Parathyroid adenoma (tissue), 2 donors: ENCODE measurements at regions not wholly inside any gene's neighbourhood (a gene's known extent, or its start where the extent isn't known, plus 50 kb on each side); places are given as distances from the start of the nearest gene placed in this dataset.

Experiments used
- H2AFZ ChIP-seq: fragments of 300-600 bp; sonication (generic); one replicate; pipeline ENCODE4 v1.7.0; 2017; ENCODE audit warnings: antibody characterized with exemption, mild to moderate bottlenecking
- H3K27ac ChIP-seq: fragments of 300-600 bp; sonication (generic); one replicate; pipeline ENCODE4 v1.7.0; 2017
- H3K27me3 ChIP-seq: fragments of 300-600 bp; sonication (generic); one replicate; pipeline ENCODE4 v1.7.0; 2017; ENCODE audit warnings: low read length; ENCODE audit not compliant: control insufficient read depth, insufficient read depth
- H3K36me3 ChIP-seq: fragments of 300-600 bp; sonication (generic); one replicate; pipeline ENCODE4 v1.7.0; 2017; ENCODE audit warnings: low read length; ENCODE audit not compliant: control insufficient read depth, insufficient read depth
- H3K4me1 ChIP-seq: fragments of 300-600 bp; sonication (generic); one replicate; pipeline ENCODE4 v1.7.0; 2017; ENCODE audit warnings: control low read depth
- H3K4me2 ChIP-seq: fragments of 300-600 bp; sonication (generic); one replicate; pipeline ENCODE4 v1.7.0; 2017; ENCODE audit warnings: low read length
- H3K4me3 ChIP-seq: fragments of 300-600 bp; sonication (generic); one replicate; pipeline ENCODE4 v1.7.0; 2017; ENCODE audit warnings: low read depth, low read length
- H3K79me2 ChIP-seq: fragments of 300-600 bp; sonication (generic); one replicate; pipeline ENCODE4 v1.7.0; 2017; ENCODE audit warnings: control low read depth
- H3K9ac ChIP-seq: fragments of 300-600 bp; sonication (generic); one replicate; pipeline ENCODE4 v1.7.0; 2017; ENCODE audit warnings: mild to moderate bottlenecking
- H3K9me3 ChIP-seq: fragments of 300-600 bp; sonication (generic); one replicate; pipeline ENCODE4 v1.7.0; 2017; ENCODE audit warnings: low read length; ENCODE audit not compliant: control insufficient read depth
- TF ChIP-seq, protein P1 (sequence below): fragments of 300-600 bp; sonication (generic); IDR thresholded peaks from one replicate; pipeline ENCODE4 v1.7.0; 2017; ENCODE audit warnings: antibody characterized with exemption, mild to moderate bottlenecking
- donor health status: primary hyperparathyroidism.

DNA sequence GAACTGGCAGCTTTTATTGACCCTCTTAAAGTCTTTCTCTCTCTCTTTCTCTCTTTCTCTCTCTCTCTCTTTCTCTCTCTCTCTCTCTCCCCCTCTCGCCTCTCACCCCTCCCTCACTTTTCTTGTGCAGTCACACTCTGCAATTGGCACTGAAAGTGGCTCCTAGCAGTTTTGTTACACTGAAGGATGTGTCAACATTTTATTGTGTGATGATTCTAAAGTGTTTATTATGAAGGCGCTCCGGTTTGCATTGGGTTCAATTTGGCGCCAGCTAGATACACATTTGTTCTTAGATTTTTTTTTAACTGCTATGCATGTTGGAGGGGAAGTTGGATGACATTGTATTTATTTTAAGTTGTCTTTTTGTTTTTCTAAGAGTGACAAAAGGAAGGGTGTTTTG is 64.0 kb upstream of the CHRM3 start:
- Histone ChIP-seq H3K9ac (no peak overlapping the region), H3K27ac (no peak overlapping the region), H3K27me3 (no peaks in the 10 kb centered on the region), H3K36me3 (no peaks in the 10 kb centered on the region), H3K4me3 (no peak overlapping the region), H2AFZ (no peak overlapping the region), H3K4me2 (no peak overlapping the region), H3K4me1 (no peaks in the 10 kb centered on the region), H3K79me2 (no peaks in the 10 kb centered on the region), H3K9me3 (no peaks in the 10 kb centered on the region)
- TF ChIP-seq, protein P1, sequence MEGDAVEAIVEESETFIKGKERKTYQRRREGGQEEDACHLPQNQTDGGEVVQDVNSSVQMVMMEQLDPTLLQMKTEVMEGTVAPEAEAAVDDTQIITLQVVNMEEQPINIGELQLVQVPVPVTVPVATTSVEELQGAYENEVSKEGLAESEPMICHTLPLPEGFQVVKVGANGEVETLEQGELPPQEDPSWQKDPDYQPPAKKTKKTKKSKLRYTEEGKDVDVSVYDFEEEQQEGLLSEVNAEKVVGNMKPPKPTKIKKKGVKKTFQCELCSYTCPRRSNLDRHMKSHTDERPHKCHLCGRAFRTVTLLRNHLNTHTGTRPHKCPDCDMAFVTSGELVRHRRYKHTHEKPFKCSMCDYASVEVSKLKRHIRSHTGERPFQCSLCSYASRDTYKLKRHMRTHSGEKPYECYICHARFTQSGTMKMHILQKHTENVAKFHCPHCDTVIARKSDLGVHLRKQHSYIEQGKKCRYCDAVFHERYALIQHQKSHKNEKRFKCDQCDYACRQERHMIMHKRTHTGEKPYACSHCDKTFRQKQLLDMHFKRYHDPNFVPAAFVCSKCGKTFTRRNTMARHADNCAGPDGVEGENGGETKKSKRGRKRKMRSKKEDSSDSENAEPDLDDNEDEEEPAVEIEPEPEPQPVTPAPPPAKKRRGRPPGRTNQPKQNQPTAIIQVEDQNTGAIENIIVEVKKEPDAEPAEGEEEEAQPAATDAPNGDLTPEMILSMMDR = no peak

DNA sequence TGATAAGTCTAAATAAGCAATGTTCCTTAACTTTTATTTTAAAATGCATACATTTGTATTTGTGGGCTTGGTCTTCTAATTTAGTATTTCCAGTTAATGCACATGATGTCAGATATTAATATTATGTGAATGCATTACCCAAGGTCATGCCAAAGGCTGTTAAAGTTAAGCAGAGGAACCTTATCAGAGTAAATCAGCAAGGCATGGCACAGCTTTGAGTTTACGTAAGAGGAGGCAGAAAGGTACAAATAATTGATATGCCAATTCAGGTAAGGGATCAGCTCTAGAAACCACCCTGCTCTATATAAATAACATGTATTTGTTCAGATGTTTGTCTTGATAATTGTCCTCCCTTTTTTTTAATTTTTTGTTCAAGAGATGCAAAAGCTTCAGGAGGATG is 64.5 kb upstream of the CHRM3 start:
- TF ChIP-seq, protein P1 = no peak
- H3K36me3 ChIP-seq = no peaks in the 10 kb centered on the region
- no peaks in the 10 kb centered on the region for H3K27me3 ChIP-seq
- H3K9ac ChIP-seq = no peak overlapping the region
- H3K27ac ChIP-seq = no peak overlapping the region
- no peak overlapping the region for H3K4me2 ChIP-seq
- H3K4me3 ChIP-seq = no peak overlapping the region
- H3K4me1 ChIP-seq = no peaks in the 10 kb centered on the region
- H2AFZ ChIP-seq = no peak overlapping the region
- H3K9me3 ChIP-seq = no peaks in the 10 kb centered on the region
- no peaks in the 10 kb centered on the region for H3K79me2 ChIP-seq

DNA sequence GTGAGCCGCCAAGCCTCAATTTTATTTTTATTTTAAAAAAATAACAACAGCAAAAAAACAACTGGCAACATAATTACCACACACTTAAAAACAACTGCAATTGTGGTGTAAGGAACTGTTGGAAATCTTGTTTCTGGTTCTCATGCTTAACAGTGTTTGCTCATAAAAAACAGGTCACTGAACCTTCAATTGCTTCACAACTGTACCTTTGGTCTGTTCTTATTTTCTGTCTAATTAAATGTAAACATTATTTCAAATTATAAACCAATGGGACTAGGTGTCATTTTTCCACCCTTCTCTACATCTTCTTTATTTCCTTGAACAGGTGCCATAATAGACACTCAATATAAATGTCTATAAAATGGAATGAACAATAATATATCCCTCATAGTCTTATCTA is 68.4 kb upstream of the CHRM3 start:
- Histone ChIP-seq H3K4me1 (no peaks in the 10 kb centered on the region), H3K4me2 (no peak overlapping the region), H3K9me3 (no peaks in the 10 kb centered on the region), H3K4me3 (no peak overlapping the region), H3K9ac (no peak overlapping the region), H3K27me3 (no peaks in the 10 kb centered on the region), H3K27ac (no peak overlapping the region), H3K79me2 (no peaks in the 10 kb centered on the region), H3K36me3 (no peaks in the 10 kb centered on the region), H2AFZ (no peak overlapping the region)
- TF ChIP-seq, protein P1 = no peak

DNA sequence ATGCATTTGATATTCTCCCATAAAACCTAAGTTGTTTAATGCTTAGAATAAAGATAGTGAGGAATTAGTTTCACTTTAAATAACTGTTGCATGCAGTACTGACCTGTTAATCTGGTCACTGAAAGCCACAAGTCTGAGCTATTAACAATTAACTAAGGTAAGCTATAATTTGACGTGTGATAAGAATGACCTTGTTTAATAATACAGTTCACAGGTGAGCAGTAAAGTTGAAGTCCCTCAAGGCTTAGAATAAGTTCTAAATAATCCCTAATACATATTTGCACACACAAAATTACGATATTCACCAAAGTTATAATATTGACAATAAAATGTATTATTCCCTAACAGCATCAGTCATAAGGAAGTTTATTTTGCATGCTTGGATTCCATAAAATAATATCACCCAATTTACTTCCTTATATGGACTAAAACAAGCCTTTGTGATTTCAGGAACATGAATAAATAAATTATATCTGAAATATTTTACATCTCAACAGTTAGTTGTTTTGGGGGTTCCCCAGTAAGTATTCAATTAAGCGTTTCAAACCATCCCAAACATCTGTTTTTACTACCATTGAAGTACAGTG is 70.6 kb upstream of the CHRM3 start:
- TF ChIP-seq, protein P1 = no peak
- no peak overlapping the region for H3K27ac ChIP-seq
- no peak overlapping the region for H3K4me2 ChIP-seq
- no peaks in the 10 kb centered on the region for H3K4me1 ChIP-seq
- no peak overlapping the region for H3K4me3 ChIP-seq
- H3K9ac ChIP-seq = no peak overlapping the region
- no peak overlapping the region for H2AFZ ChIP-seq
- no peaks in the 10 kb centered on the region for H3K27me3 ChIP-seq
- H3K9me3 ChIP-seq = no peaks in the 10 kb centered on the region
- H3K79me2 ChIP-seq = no peaks in the 10 kb centered on the region
- H3K36me3 ChIP-seq = no peaks in the 10 kb centered on the region

DNA sequence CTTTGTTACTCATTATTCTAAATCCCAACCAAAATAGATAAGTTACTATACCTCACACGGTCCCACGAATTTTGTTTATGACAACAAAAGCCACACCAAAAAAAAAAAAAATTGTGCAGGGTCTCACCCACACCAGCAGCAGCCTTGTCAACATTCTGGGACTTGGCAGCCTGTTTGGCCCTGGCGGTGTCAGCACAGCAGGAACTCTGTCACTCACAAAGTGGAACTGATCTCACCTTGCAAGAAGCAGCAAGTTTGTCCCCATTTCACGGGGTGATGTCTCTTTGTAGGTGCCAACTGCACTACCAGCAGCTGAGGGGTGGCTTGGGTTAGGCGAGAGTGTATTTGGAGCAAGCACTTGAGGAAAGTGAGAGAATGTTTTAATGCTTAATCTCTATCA is 75.0 kb upstream of the CHRM3 start:
- H3K27ac ChIP-seq = no peak overlapping the region
- TF ChIP-seq, protein P1 = no peak

More for the DNA sequence above, 75.0 kb upstream of the CHRM3 start:
- Histone ChIP-seq H2AFZ (no peak overlapping the region), H3K4me3 (no peak overlapping the region), H3K27me3 (no peaks in the 10 kb centered on the region), H3K9ac (no peak overlapping the region), H3K79me2 (no peaks in the 10 kb centered on the region), H3K36me3 (no peaks in the 10 kb centered on the region), H3K9me3 (no peaks in the 10 kb centered on the region), H3K4me2 (no peak overlapping the region), H3K4me1 (no peaks in the 10 kb centered on the region)
